DND-41 (cell line): ENCODE measurements at regions not wholly inside any gene's neighbourhood (a gene's known extent, or its start where the extent isn't known, plus 50 kb on each side); places are given as distances from the start of the nearest gene placed in this dataset.

Experiments
- ATAC-seq: fragments of 200-7000 bp; cut with Tn5 transposase; 3 replicates; pipeline ENCODE4 v1.9.1; 2021; ENCODE audit warnings: low read depth; ENCODE audit not compliant: insufficient read depth
- DNase-seq: peaks from one replicate; pipeline ENCODE4 v3.0.0-alpha.2; 2020
- H2AFZ ChIP-seq: 2 replicates; pipeline ENCODE4 v1.6.0; 2012; ENCODE audit warnings: low read depth, low read length
- H3K27ac ChIP-seq: 2 replicates; pipeline ENCODE4 v1.5.1; 2012; ENCODE audit warnings: low read length, inconsistent platforms
- H3K27me3 ChIP-seq: fragments of 200-600 bp; sonication (generic); 2 replicates; pipeline ENCODE4 v1.6.0; 2012; ENCODE audit warnings: low read length, mild to moderate bottlenecking, inconsistent platforms; ENCODE audit not compliant: insufficient read depth, poor library complexity
- H3K36me3 ChIP-seq: 2 replicates; pipeline ENCODE4 v1.5.1; 2012; ENCODE audit warnings: low read length, inconsistent platforms; ENCODE audit not compliant: insufficient read depth
- H3K4me1 ChIP-seq: 2 replicates; pipeline ENCODE4 v1.5.1; 2012; ENCODE audit warnings: mild to moderate bottlenecking, low read length; ENCODE audit not compliant: insufficient read depth
- H3K4me2 ChIP-seq: 2 replicates; pipeline ENCODE4 v1.6.0; 2012; ENCODE audit warnings: mild to moderate bottlenecking, moderate library complexity, low read length, inconsistent platforms; ENCODE audit not compliant: insufficient read depth
- H3K4me3 ChIP-seq, 2 experiments: fragments of 200-600 bp in 1 of 2; shearing (Covaris generic) in 1 of 2; 2 replicates each; pipeline ENCODE4 v1.5.1; 2012 to 2016; ENCODE audit warnings: inconsistent platforms in 2 of 2, low read length in 2 of 2, mild to moderate bottlenecking in 2 of 2, low read depth in 1 of 2, moderate library complexity in 1 of 2
- H3K79me2 ChIP-seq: 2 replicates; pipeline ENCODE4 v1.6.0; 2012; ENCODE audit warnings: low read length, inconsistent platforms; ENCODE audit not compliant: insufficient read depth
- H3K9ac ChIP-seq: 2 replicates; pipeline ENCODE4 v1.6.0; 2012; ENCODE audit warnings: low read depth, mild to moderate bottlenecking, inconsistent platforms, low read length, moderate library complexity
- H3K9me3 ChIP-seq: 2 replicates; pipeline ENCODE4 v1.5.1; 2012; ENCODE audit warnings: low read length, moderate library complexity, mild to moderate bottlenecking, inconsistent platforms; ENCODE audit not compliant: insufficient read depth, severe bottlenecking
- H4K20me1 ChIP-seq: 2 replicates; pipeline ENCODE4 v1.6.0; 2012; ENCODE audit warnings: low read length; ENCODE audit not compliant: insufficient read depth
- EZH2 ChIP-seq: IDR thresholded peaks from 3 replicates; pipeline ENCODE4 v1.6.1; 2012; ENCODE audit warnings: borderline replicate concordance, low read depth, mild to moderate bottlenecking, moderate library complexity, low read length, inconsistent platforms; ENCODE audit not compliant: severe bottlenecking
- TF ChIP-seq, protein P1 (sequence below): IDR thresholded peaks from 2 replicates; pipeline ENCODE4 v1.5.1; 2012; ENCODE audit warnings: borderline replicate concordance, low read length, moderate library complexity, mild to moderate bottlenecking; ENCODE audit not compliant: poor library complexity, severe bottlenecking; ENCODE audit errors: extremely low read depth

DNA sequence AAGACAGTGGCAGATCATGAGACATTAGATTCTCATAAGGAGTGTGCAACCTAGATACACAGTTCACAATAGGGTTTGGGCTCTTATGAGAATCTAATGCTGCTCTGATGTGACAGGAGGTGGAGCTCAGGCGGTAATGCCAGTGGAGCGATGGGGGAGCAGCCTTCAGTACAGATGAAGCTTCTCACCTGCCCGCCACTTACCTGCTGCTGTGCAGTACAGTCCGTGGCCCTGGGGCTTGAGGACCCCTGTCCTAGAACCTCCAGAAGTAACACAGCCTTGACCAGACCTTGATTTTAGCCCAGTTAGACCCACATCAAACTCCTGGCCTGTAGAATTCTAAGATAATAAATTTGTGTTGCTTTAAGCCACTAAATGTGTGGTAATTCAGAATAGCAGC is 215.1 kb upstream of the MIR17HG start:
- Histone ChIP-seq H3K4me2 (no peak overlapping the region), H4K20me1 (no peaks in the 10 kb centered on the region), H3K36me3 (no peaks in the 10 kb centered on the region), H3K9me3 (no peaks in the 10 kb centered on the region), H3K9ac (no peak overlapping the region), H3K4me3 (no peak overlapping the region), H3K4me1 (no peaks in the 10 kb centered on the region), H3K79me2 (no peaks in the 10 kb centered on the region), H3K27me3 (peaks cover 7% of the 10 kb centered on the region), H2AFZ (no peak overlapping the region), H3K27ac (no peak overlapping the region)
- TF ChIP-seq, protein P1, sequence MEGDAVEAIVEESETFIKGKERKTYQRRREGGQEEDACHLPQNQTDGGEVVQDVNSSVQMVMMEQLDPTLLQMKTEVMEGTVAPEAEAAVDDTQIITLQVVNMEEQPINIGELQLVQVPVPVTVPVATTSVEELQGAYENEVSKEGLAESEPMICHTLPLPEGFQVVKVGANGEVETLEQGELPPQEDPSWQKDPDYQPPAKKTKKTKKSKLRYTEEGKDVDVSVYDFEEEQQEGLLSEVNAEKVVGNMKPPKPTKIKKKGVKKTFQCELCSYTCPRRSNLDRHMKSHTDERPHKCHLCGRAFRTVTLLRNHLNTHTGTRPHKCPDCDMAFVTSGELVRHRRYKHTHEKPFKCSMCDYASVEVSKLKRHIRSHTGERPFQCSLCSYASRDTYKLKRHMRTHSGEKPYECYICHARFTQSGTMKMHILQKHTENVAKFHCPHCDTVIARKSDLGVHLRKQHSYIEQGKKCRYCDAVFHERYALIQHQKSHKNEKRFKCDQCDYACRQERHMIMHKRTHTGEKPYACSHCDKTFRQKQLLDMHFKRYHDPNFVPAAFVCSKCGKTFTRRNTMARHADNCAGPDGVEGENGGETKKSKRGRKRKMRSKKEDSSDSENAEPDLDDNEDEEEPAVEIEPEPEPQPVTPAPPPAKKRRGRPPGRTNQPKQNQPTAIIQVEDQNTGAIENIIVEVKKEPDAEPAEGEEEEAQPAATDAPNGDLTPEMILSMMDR, result no peak
- TF ChIP-seq EZH2, result no peak
- no peak for DNase-seq
- ATAC-seq, result no peak

DNA sequence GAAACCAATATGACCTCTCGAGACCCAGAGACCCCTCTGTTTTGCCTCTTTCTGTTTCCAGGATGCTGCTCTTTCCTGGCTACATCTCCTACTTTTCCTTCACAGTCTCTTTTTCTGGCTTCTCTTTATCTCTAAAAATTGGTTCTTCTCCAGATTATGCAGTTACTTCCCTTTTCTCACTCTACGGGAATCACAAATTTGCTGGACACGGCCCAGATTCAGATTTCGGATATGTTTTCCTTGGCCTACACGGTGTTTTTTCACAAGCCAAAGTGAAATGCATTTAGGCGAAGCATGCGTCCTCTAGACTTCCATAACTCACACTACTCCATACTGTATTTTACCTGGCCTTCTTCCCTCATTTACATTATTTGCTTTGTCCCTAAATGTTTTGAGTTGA is 214.7 kb upstream of the MIR17HG start:
- H3K36me3 ChIP-seq, result no peaks in the 10 kb centered on the region
- H3K79me2 ChIP-seq, result no peaks in the 10 kb centered on the region
- H3K4me3 ChIP-seq, result no peak overlapping the region
- H3K4me2 ChIP-seq, result no peak overlapping the region
- no peak overlapping the region for H2AFZ ChIP-seq
- no peaks in the 10 kb centered on the region for H3K4me1 ChIP-seq
- no peaks in the 10 kb centered on the region for H3K9me3 ChIP-seq
- H3K27me3 ChIP-seq, result peaks cover 7% of the 10 kb centered on the region
- no peaks in the 10 kb centered on the region for H4K20me1 ChIP-seq
- ATAC-seq (no peak), DNase-seq (no peak)
- TF ChIP-seq, protein P1, result no peak
- TF ChIP-seq EZH2, result no peak
- H3K27ac ChIP-seq, result no peak overlapping the region
- H3K9ac ChIP-seq, result no peak overlapping the region

- no peak for TF ChIP-seq EZH2
- TF ChIP-seq, protein P1, result peak; percentile 86
- peak; percentile 47 for DNase-seq
- peaks cover 2% of the 10 kb centered on the region for H3K27me3 ChIP-seq
Measured at GRCh38 chr13:91133941-91134802, 213.3 kb upstream of the MIR17HG start.

More at GRCh38 chr13:91133941-91134802, 213.3 kb upstream of the MIR17HG start:
- Histone ChIP-seq H3K4me2 (no peak overlapping the region), H3K4me1 (no peaks in the 10 kb centered on the region), H3K9ac (no peak overlapping the region), H2AFZ (no peak overlapping the region), H4K20me1 (no peaks in the 10 kb centered on the region), H3K9me3 (no peaks in the 10 kb centered on the region), H3K79me2 (no peaks in the 10 kb centered on the region), H3K36me3 (no peaks in the 10 kb centered on the region), H3K27ac (no peak overlapping the region), H3K4me3 (no peak overlapping the region)
- ATAC-seq, result peak; percentile 87
